ENCODE measurements at regions not wholly inside any gene's neighbourhood (a gene's known extent, or its start where the extent isn't known, plus 50 kb on each side); places are given as distances from the start of the nearest gene placed in this dataset.

DNA sequence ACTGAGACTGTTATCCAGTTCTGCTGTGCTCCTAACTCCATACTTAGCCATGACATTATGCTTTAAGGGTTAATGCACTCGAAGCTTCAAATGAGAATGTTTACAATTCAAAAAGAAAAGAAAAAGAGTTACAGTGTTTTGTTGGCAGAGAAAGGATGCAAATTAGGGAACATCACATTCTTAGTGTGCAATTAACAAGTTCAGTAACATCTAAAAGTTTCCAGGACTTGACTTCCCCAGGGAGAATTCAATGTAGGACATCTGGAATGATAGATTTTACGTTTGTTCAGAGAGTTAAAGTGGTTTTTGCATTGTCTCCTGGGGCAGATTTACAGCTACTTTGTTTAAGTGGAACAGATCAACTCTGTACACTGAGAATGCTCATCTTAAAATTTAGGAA is 525.2 kb downstream of the LIG4 start:
- 20% methylated on average over 1 of the region's 2 CpGs for WGBS (ENCODE audit: insufficient coverage)
- no peak for DNase-seq

DNA sequence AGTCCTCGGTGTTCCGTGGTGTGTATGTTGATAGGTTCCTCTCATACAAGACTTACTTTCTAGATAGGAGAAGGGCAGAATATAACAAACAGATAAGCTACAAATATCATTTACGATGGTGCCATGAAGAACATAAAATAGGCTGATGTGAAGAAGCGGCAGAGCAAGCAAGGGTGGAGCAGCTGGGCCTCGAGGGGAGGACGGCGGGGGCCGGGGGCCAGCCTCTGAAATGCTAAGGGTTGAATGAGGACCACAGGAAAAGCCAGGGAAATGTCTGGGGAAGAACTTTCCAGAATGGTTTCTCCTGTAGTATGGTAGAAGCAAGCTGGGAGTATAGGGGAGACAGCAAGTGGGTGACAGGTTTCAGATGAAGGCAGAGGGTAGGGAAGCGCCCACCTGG is 529.5 kb downstream of the LIG4 start:
- H3K27me3 Mint-ChIP-seq (ENCODE audit: low read depth in 2 of 2), result no peaks in the 10 kb centered on the region
- TF ChIP-seq, protein P1, sequence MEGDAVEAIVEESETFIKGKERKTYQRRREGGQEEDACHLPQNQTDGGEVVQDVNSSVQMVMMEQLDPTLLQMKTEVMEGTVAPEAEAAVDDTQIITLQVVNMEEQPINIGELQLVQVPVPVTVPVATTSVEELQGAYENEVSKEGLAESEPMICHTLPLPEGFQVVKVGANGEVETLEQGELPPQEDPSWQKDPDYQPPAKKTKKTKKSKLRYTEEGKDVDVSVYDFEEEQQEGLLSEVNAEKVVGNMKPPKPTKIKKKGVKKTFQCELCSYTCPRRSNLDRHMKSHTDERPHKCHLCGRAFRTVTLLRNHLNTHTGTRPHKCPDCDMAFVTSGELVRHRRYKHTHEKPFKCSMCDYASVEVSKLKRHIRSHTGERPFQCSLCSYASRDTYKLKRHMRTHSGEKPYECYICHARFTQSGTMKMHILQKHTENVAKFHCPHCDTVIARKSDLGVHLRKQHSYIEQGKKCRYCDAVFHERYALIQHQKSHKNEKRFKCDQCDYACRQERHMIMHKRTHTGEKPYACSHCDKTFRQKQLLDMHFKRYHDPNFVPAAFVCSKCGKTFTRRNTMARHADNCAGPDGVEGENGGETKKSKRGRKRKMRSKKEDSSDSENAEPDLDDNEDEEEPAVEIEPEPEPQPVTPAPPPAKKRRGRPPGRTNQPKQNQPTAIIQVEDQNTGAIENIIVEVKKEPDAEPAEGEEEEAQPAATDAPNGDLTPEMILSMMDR (IDR thresholded peaks at IDR 0.05), result no peak

More for the DNA sequence above, 525.2 kb downstream of the LIG4 start:
- Histone ChIP-seq H3K4me1 (ENCODE audit: control insufficient read depth, insufficient read depth, low read length) (no peaks in the 10 kb centered on the region), H3K4me3 (ENCODE audit: low read length) (no peak overlapping the region), H3K36me3 (ENCODE audit: control insufficient read depth, insufficient read depth, low read length) (no peaks in the 10 kb centered on the region), H3K27me3 (ENCODE audit: control insufficient read depth, insufficient read depth, low read length) (no peaks in the 10 kb centered on the region), H3K9me3 (ENCODE audit: control insufficient read depth, insufficient read depth, low read length) (peaks cover 3% of the 10 kb centered on the region), H3K27ac (ENCODE audit: low read length) (no peak overlapping the region)
- Mint-ChIP-seq H3K4me3 (no peak overlapping the region), H3K27ac (no peak overlapping the region), H3K9me3 (peaks cover 6 to 7% of the 10 kb centered on the region in 2 donors), H3K27me3 (ENCODE audit: low read depth in 2 of 2) (no peaks in the 10 kb centered on the region), H3K4me1 (no peaks in the 10 kb centered on the region), H3K36me3 (no peaks in the 10 kb centered on the region)
- no peak for ATAC-seq
- TF ChIP-seq, protein P1 (IDR thresholded peaks at IDR 0.05), result no peak
- intact Hi-C loops (cut with micrococcal nuclease), result no loop called here

GRCh38 chr13:107681600-107681999 is 533.7 kb downstream of the LIG4 start:
- Histone ChIP-seq H3K27ac (ENCODE audit: low read length) (no peak overlapping the region), H3K27me3 (ENCODE audit: control insufficient read depth, insufficient read depth, low read length) (no peaks in the 10 kb centered on the region), H3K36me3 (ENCODE audit: control insufficient read depth, insufficient read depth, low read length) (no peaks in the 10 kb centered on the region), H3K4me1 (ENCODE audit: control insufficient read depth, insufficient read depth, low read length) (no peaks in the 10 kb centered on the region), H3K4me3 (ENCODE audit: low read length) (no peak overlapping the region), H3K9me3 (ENCODE audit: control insufficient read depth, insufficient read depth, low read length) (peaks cover 9% of the 10 kb centered on the region)
- H3K36me3 Mint-ChIP-seq, result no peaks in the 10 kb centered on the region
- H3K9me3 Mint-ChIP-seq, result peaks cover 2 to 15% of the 10 kb centered on the region in 2 donors
- no peak overlapping the region for H3K4me3 Mint-ChIP-seq
- no peaks in the 10 kb centered on the region for H3K4me1 Mint-ChIP-seq
- intact Hi-C loops (cut with micrococcal nuclease), result no loop called here
- no peaks in the 10 kb centered on the region for H3K27me3 Mint-ChIP-seq (ENCODE audit: low read depth in 2 of 2)
- no peak for ATAC-seq
- TF ChIP-seq, protein P1 (IDR thresholded peaks at IDR 0.05), result no peak
- no peak for DNase-seq
- 79% methylated on average over 10 of the region's 10 CpGs for WGBS (ENCODE audit: insufficient coverage)
- H3K27ac Mint-ChIP-seq, result no peak overlapping the region

More for the DNA sequence above, 529.5 kb downstream of the LIG4 start:
- H3K9me3 Mint-ChIP-seq, result peaks cover 2 to 15% of the 10 kb centered on the region in 2 donors
- no peaks in the 10 kb centered on the region for H3K36me3 Mint-ChIP-seq
- no peak overlapping the region for H3K4me3 ChIP-seq (ENCODE audit: low read length)
- H3K4me3 Mint-ChIP-seq, result no peak overlapping the region
- DNase-seq (no peak), ATAC-seq (no peak)
- H3K4me1 Mint-ChIP-seq, result no peaks in the 10 kb centered on the region
- intact Hi-C loops (cut with micrococcal nuclease), result no loop called here
- no peak overlapping the region for H3K27ac Mint-ChIP-seq
- H3K27me3 ChIP-seq (ENCODE audit: control insufficient read depth, insufficient read depth, low read length), result no peaks in the 10 kb centered on the region
- H3K4me1 ChIP-seq (ENCODE audit: control insufficient read depth, insufficient read depth, low read length), result no peaks in the 10 kb centered on the region
- 97% methylated on average over 8 of the region's 9 CpGs for whole genome bisulfite sequencing (ENCODE audit: insufficient coverage)
- no peaks in the 10 kb centered on the region for H3K36me3 ChIP-seq (ENCODE audit: control insufficient read depth, insufficient read depth, low read length)
- H3K27ac ChIP-seq (ENCODE audit: low read length), result no peak overlapping the region
- peaks cover 9% of the 10 kb centered on the region for H3K9me3 ChIP-seq (ENCODE audit: control insufficient read depth, insufficient read depth, low read length)

- H3K4me1 Mint-ChIP-seq, result no peaks in the 10 kb centered on the region
- 75% methylated on average over 7 of the region's 7 CpGs for WGBS (ENCODE audit: insufficient coverage)
- intact Hi-C loops (cut with micrococcal nuclease), result no loop called here
These were observed 535.2 kb downstream of the LIG4 start for GRCh38 chr13:107680115-107680514.

More at GRCh38 chr13:107680115-107680514, 535.2 kb downstream of the LIG4 start:
- Mint-ChIP-seq H3K27me3 (ENCODE audit: low read depth in 2 of 2) (no peaks in the 10 kb centered on the region), H3K27ac (no peak overlapping the region), H3K4me3 (no peak overlapping the region), H3K36me3 (no peaks in the 10 kb centered on the region), H3K9me3 (peaks cover 0 to 10% of the 10 kb centered on the region in 2 donors)
- TF ChIP-seq, protein P1 (IDR thresholded peaks at IDR 0.05), result no peak
- ATAC-seq (no peak), DNase-seq (no peak)
- H3K4me1 ChIP-seq (ENCODE audit: control insufficient read depth, insufficient read depth, low read length), result no peaks in the 10 kb centered on the region
- peaks cover 6% of the 10 kb centered on the region for H3K9me3 ChIP-seq (ENCODE audit: control insufficient read depth, insufficient read depth, low read length)
- H3K4me3 ChIP-seq (ENCODE audit: low read length), result no peak overlapping the region
- no peak overlapping the region for H3K27ac ChIP-seq (ENCODE audit: low read length)
- H3K36me3 ChIP-seq (ENCODE audit: control insufficient read depth, insufficient read depth, low read length), result no peaks in the 10 kb centered on the region
- no peaks in the 10 kb centered on the region for H3K27me3 ChIP-seq (ENCODE audit: control insufficient read depth, insufficient read depth, low read length)

Measured in natural killer cell (primary cell).